HG02973 (cell line): ENCODE measurements at regions not wholly inside any gene's neighbourhood (a gene's known extent, or its start where the extent isn't known, plus 50 kb on each side); places are given as distances from the start of the nearest gene placed in this dataset.
"Not testable (repeated sequence)": the region's sequence is repeated elsewhere in the genome, so short reads cannot be mapped to it uniquely, and the experiment has no call there.

Experiments
- ATAC-seq: cut with Tn5 transposase; IDR thresholded peaks from one replicate; pipeline ENCODE4 v1.9.1; 2021; ENCODE audit warnings: moderate library complexity; ENCODE audit not compliant: unreplicated experiment

- no peak for ATAC-seq
These were observed 248.5 kb upstream of the ONECUT1 start for GRCh38 chr15:53038655-53038941.

GRCh38 chr15:53037904-53038654, 247.9 kb upstream of the ONECUT1 start:
- no peak for ATAC-seq

- no peak for ATAC-seq
These were observed 246.5 kb upstream of the ONECUT1 start for GRCh38 chr15:53036641-53037040.

- no peak for ATAC-seq
These were observed 244.7 kb upstream of the ONECUT1 start for GRCh38 chr15:53034767-53035245.

GRCh38 chr15:53033709-53034108, 243.6 kb upstream of the ONECUT1 start:
- ATAC-seq, result no peak

- ATAC-seq, result no peak
These were observed 241.3 kb upstream of the ONECUT1 start for GRCh38 chr15:53031469-53031868.

GRCh38 chr15:53022788-53023187, 232.7 kb upstream of the ONECUT1 start:
- ATAC-seq, result no peak

GRCh38 chr15:53013329-53013728, 223.2 kb upstream of the ONECUT1 start:
- no peak for ATAC-seq

- ATAC-seq, result not testable (repeated sequence)
These were observed 221.6 kb upstream of the ONECUT1 start for GRCh38 chr15:53011779-53012178.

GRCh38 chr15:53009093-53009492, 219.0 kb upstream of the ONECUT1 start:
- no peak for ATAC-seq

- no peak for ATAC-seq
These were observed 210.3 kb upstream of the ONECUT1 start for GRCh38 chr15:53000409-53000808.

- ATAC-seq, result no peak
These were observed 207.0 kb upstream of the ONECUT1 start for GRCh38 chr15:52997123-52997522.

GRCh38 chr15:52994290-52994689, 204.2 kb upstream of the ONECUT1 start:
- no peak for ATAC-seq

- ATAC-seq, result no peak
These were observed 194.4 kb upstream of the ONECUT1 start for GRCh38 chr15:52984507-52984906.

- no peak for ATAC-seq
These were observed 190.3 kb upstream of the ONECUT1 start for GRCh38 chr15:52980446-52980845.

- no peak for ATAC-seq
These were observed 186.5 kb upstream of the ONECUT1 start for GRCh38 chr15:52976516-52977075.

- ATAC-seq, result no peak
These were observed 185.9 kb upstream of the ONECUT1 start for GRCh38 chr15:52975941-52976449.

- no peak for ATAC-seq
These were observed 173.7 kb upstream of the ONECUT1 start for GRCh38 chr15:52963865-52964264.

- ATAC-seq, result no peak
These were observed 170.1 kb upstream of the ONECUT1 start for GRCh38 chr15:52960283-52960682.

GRCh38 chr15:52943746-52944145, 153.6 kb upstream of the ONECUT1 start:
- no peak for ATAC-seq

GRCh38 chr15:52936489-52936888, 146.4 kb upstream of the ONECUT1 start:
- ATAC-seq, result no peak

GRCh38 chr15:52925130-52925529, 135.0 kb upstream of the ONECUT1 start:
- ATAC-seq, result no peak

- ATAC-seq, result no peak
These were observed 134.5 kb upstream of the ONECUT1 start for GRCh38 chr15:52924630-52925029.
